ENCODE measurements at regions not wholly inside any gene's neighbourhood (a gene's known extent, or its start where the extent isn't known, plus 50 kb on each side); places are given as distances from the start of the nearest gene placed in this dataset.

DNA sequence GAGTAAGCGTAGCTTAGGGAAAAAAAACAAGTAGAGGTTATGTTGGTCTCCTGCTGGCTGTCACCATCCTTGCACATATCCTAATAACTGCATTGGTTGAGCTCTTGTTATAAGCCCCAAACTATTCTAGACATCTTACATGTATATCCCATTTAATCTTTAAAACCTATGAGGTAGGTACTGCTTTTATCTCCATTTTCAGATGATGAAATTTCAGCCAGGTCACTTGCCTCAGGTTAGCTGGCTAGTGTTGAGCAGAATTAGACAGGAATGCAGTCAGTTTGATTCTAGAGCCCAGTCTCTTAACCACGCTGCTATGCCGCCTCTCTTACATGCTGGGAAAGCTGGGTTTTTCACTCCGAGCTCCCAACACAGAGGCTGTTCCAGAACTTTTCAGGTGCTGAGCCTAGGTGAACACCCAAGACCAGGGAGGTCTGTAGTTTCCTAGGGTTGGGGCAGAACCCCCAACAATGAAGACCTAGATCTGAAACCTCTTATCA, 269.9 kb upstream of the RGS6 start:
- DNase-seq (no peak), FAIRE-seq (no peak)
- intact Hi-C loops (cut with DNase I): no loop called here
- no peaks in the 10 kb centered on the region for H3K9me3 ChIP-seq (ENCODE audit: control insufficient read depth in 2 of 3, insufficient read depth in 1 of 3, low read length in 3 of 3)
- no peak overlapping the region for H3K27ac ChIP-seq (ENCODE audit: low read depth in 2 of 2, low read length in 2 of 2)
- no peaks in the 10 kb centered on the region for H3K27me3 ChIP-seq (ENCODE audit: control insufficient read depth, insufficient read depth, low read length)
- TF ChIP-seq, protein P1, sequence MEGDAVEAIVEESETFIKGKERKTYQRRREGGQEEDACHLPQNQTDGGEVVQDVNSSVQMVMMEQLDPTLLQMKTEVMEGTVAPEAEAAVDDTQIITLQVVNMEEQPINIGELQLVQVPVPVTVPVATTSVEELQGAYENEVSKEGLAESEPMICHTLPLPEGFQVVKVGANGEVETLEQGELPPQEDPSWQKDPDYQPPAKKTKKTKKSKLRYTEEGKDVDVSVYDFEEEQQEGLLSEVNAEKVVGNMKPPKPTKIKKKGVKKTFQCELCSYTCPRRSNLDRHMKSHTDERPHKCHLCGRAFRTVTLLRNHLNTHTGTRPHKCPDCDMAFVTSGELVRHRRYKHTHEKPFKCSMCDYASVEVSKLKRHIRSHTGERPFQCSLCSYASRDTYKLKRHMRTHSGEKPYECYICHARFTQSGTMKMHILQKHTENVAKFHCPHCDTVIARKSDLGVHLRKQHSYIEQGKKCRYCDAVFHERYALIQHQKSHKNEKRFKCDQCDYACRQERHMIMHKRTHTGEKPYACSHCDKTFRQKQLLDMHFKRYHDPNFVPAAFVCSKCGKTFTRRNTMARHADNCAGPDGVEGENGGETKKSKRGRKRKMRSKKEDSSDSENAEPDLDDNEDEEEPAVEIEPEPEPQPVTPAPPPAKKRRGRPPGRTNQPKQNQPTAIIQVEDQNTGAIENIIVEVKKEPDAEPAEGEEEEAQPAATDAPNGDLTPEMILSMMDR (IDR thresholded peaks at IDR 0.05; ENCODE audit: borderline replicate concordance, extremely low read depth, insufficient read depth): no peak
- no peak overlapping the region for H3K9ac ChIP-seq (ENCODE audit: low read length in 3 of 3)
- H3K4me1 ChIP-seq (ENCODE audit: control insufficient read depth in 2 of 3, insufficient read depth in 2 of 3, low read depth in 1 of 3, low read length in 3 of 3): peaks cover 0 to 3% (median 0%) of the 10 kb centered on the region in 3 donors
- H3K4me3 ChIP-seq (ENCODE audit: low read length in 3 of 3): no peak overlapping the region
- peaks cover 0 to 6% (median 4%) of the 10 kb centered on the region in 3 donors for H3K36me3 ChIP-seq (ENCODE audit: control insufficient read depth in 2 of 3, insufficient read depth in 3 of 3, low read length in 3 of 3)

DNA sequence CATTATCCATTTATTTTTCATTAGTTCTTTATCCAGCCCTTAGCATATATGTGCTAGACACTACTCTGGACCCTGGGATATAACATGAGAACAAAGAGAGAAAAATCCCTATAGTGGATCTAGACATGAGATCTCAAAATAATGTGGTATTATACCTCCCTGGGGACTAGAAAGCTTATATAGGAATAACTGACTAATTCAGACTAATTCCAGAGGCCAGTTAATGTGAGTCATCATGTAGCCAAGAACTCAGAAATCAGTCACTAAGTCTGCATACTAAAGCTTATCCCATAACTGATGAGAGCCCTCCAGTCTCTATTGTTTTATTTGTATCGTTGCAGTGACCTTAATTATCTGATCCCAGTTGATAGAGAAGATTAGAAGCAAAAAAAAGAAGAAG, 267.1 kb upstream of the RGS6 start:
- H3K4me1 ChIP-seq (ENCODE audit: control insufficient read depth in 2 of 3, insufficient read depth in 2 of 3, low read depth in 1 of 3, low read length in 3 of 3): no peaks in the 10 kb centered on the region
- no peaks in the 10 kb centered on the region for H3K27me3 ChIP-seq (ENCODE audit: control insufficient read depth, insufficient read depth, low read length)
- TF ChIP-seq, protein P1 (IDR thresholded peaks at IDR 0.05; ENCODE audit: borderline replicate concordance, extremely low read depth, insufficient read depth): no peak
- DNase-seq (no peak), FAIRE-seq (no peak)
- no peak overlapping the region for H3K9ac ChIP-seq (ENCODE audit: low read length in 3 of 3)
- H3K4me3 ChIP-seq (ENCODE audit: low read length in 3 of 3): no peak overlapping the region
- H3K9me3 ChIP-seq (ENCODE audit: control insufficient read depth in 2 of 3, insufficient read depth in 1 of 3, low read length in 3 of 3): no peaks in the 10 kb centered on the region
- intact Hi-C loops (cut with DNase I): no loop called here
- no peak overlapping the region for H3K27ac ChIP-seq (ENCODE audit: low read depth in 2 of 2, low read length in 2 of 2)
- H3K36me3 ChIP-seq (ENCODE audit: control insufficient read depth in 2 of 3, insufficient read depth in 3 of 3, low read length in 3 of 3): peaks cover 0 to 6% (median 4%) of the 10 kb centered on the region in 3 donors

DNA sequence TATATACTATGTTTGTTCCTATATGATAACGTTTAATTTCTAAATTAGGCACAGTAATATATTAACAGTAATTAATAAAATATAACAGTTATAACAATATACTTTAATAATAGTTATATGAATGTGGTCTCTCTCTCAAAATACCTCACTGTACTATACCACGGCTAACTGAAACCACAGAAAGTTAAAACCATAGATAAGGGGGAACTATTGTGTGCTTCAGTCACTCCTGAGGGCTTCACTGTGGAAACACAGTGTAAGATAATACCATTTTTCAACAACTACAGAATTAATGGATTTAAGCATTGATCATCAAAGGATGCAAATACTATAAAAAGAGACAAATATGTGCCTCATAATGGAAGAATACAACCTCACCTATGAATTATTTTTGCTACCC, 266.4 kb upstream of the RGS6 start:
- intact Hi-C loops (cut with DNase I): no loop called here
- no peaks in the 10 kb centered on the region for H3K27me3 ChIP-seq (ENCODE audit: control insufficient read depth, insufficient read depth, low read length)
- H3K27ac ChIP-seq (ENCODE audit: low read depth in 2 of 2, low read length in 2 of 2): no peak overlapping the region
- FAIRE-seq: no peak
- no peaks in the 10 kb centered on the region for H3K4me1 ChIP-seq (ENCODE audit: control insufficient read depth in 2 of 3, insufficient read depth in 2 of 3, low read depth in 1 of 3, low read length in 3 of 3)
- TF ChIP-seq, protein P1 (IDR thresholded peaks at IDR 0.05; ENCODE audit: borderline replicate concordance, extremely low read depth, insufficient read depth): no peak
- peaks cover 0 to 6% (median 4%) of the 10 kb centered on the region in 3 donors for H3K36me3 ChIP-seq (ENCODE audit: control insufficient read depth in 2 of 3, insufficient read depth in 3 of 3, low read length in 3 of 3)
- H3K4me3 ChIP-seq (ENCODE audit: low read length in 3 of 3): no peak overlapping the region
- no peak for DNase-seq
- no peaks in the 10 kb centered on the region for H3K9me3 ChIP-seq (ENCODE audit: control insufficient read depth in 2 of 3, insufficient read depth in 1 of 3, low read length in 3 of 3)
- no peak overlapping the region for H3K9ac ChIP-seq (ENCODE audit: low read length in 3 of 3)

DNA sequence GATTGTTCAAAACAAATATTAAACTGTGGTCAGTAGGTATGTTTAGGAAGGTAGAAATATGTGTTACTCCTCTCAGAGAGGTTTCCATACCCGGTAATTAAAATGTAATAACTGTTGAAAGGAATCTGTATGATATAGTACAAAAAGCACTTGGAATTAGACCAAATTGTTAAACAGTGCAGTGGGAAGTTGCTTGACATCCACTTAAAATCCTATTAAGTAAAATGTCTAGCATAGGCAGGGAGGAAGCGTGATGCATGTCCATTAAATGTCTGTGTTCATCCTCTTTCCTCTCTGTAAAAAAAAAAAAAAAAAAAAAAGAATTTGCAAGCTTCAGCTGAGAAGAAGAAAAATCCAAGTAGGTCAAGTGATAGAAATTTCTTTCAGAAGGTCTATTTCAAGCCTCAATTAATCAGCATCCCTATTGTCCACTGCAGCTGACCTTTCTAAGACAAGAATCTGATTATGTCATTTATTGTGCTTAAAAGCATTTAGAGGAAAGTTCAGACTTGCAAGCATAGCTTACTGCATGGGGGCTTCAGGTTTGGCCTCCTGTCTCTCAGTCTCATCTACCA, 265.6 kb upstream of the RGS6 start:
- no peaks in the 10 kb centered on the region for H3K9me3 ChIP-seq (ENCODE audit: control insufficient read depth in 2 of 3, insufficient read depth in 1 of 3, low read length in 3 of 3)
- no peak overlapping the region for H3K9ac ChIP-seq (ENCODE audit: low read length in 3 of 3)
- H3K27ac ChIP-seq (ENCODE audit: low read depth in 2 of 2, low read length in 2 of 2): no peak overlapping the region
- no peaks in the 10 kb centered on the region for H3K4me1 ChIP-seq (ENCODE audit: control insufficient read depth in 2 of 3, insufficient read depth in 2 of 3, low read depth in 1 of 3, low read length in 3 of 3)
- TF ChIP-seq, protein P1 (IDR thresholded peaks at IDR 0.05; ENCODE audit: borderline replicate concordance, extremely low read depth, insufficient read depth): no peak
- H3K36me3 ChIP-seq (ENCODE audit: control insufficient read depth in 2 of 3, insufficient read depth in 3 of 3, low read length in 3 of 3): peaks cover 3 to 7% (median 6%) of the 10 kb centered on the region in 3 donors
- H3K4me3 ChIP-seq (ENCODE audit: low read length in 3 of 3): no peak overlapping the region
- intact Hi-C loops (cut with DNase I): no loop called here
- no peak for DNase-seq
- no peak for FAIRE-seq
- H3K27me3 ChIP-seq (ENCODE audit: control insufficient read depth, insufficient read depth, low read length): no peaks in the 10 kb centered on the region

Data from kidney (tissue), 13 donors.